ENCODE measurements at regions not wholly inside any gene's neighbourhood (a gene's known extent, or its start where the extent isn't known, plus 50 kb on each side); places are given as distances from the start of the nearest gene placed in this dataset.
"Not testable (repeated sequence)": the region's sequence is repeated elsewhere in the genome, so short reads cannot be mapped to it uniquely, and the experiment has no call there.

- no peak for DNase-seq (ENCODE audit: low read depth)
These were observed 259.7 kb downstream of the AHR start for GRCh38 chr7:17558135-17558534.

- DNase-seq (ENCODE audit: low read depth) = no peak
These were observed 260.3 kb downstream of the AHR start for GRCh38 chr7:17558558-17559332.

GRCh38 chr7:17559388-17559787 is 260.9 kb downstream of the AHR start:
- DNase-seq (ENCODE audit: low read depth) = no peak

- DNase-seq (ENCODE audit: low read depth) = no peak
These were observed 262.1 kb downstream of the AHR start for GRCh38 chr7:17560516-17560915.

GRCh38 chr7:17560966-17561365 is 262.5 kb downstream of the AHR start:
- DNase-seq (ENCODE audit: low read depth) = no peak

- no peak for DNase-seq (ENCODE audit: low read depth)
These were observed 266.3 kb downstream of the AHR start for GRCh38 chr7:17564678-17565212.

GRCh38 chr7:17580141-17580540 is 281.7 kb downstream of the AHR start:
- peak; percentile 20 for DNase-seq (ENCODE audit: low read depth)

GRCh38 chr7:17580856-17581255 is 282.4 kb downstream of the AHR start:
- peak; percentile 23 for DNase-seq (ENCODE audit: low read depth)

- no peak for DNase-seq (ENCODE audit: low read depth)
These were observed 282.8 kb downstream of the AHR start for GRCh38 chr7:17581301-17581700.

- not testable (repeated sequence) for DNase-seq (ENCODE audit: low read depth)
These were observed 284.2 kb downstream of the AHR start for GRCh38 chr7:17582696-17583095.

- no peak for DNase-seq (ENCODE audit: low read depth)
These were observed 285.3 kb downstream of the AHR start for GRCh38 chr7:17583786-17584185.

- no peak for DNase-seq (ENCODE audit: low read depth)
These were observed 286.4 kb downstream of the AHR start for GRCh38 chr7:17584822-17585221.

- no peak for DNase-seq (ENCODE audit: low read depth)
These were observed 288.3 kb downstream of the AHR start for GRCh38 chr7:17586711-17587110.

GRCh38 chr7:17588730-17589129 is 290.3 kb downstream of the AHR start:
- no peak for DNase-seq (ENCODE audit: low read depth)

GRCh38 chr7:17589671-17590070 is 291.2 kb downstream of the AHR start:
- DNase-seq (ENCODE audit: low read depth) = no peak

GRCh38 chr7:17590221-17590620 is 291.8 kb downstream of the AHR start:
- DNase-seq (ENCODE audit: low read depth) = no peak

- DNase-seq (ENCODE audit: low read depth) = peak; percentile 39
These were observed 295.5 kb downstream of the AHR start for GRCh38 chr7:17593819-17594419.

- DNase-seq (ENCODE audit: low read depth) = no peak
These were observed 297.1 kb downstream of the AHR start for GRCh38 chr7:17595546-17595945.

- DNase-seq (ENCODE audit: low read depth) = no peak
These were observed 299.9 kb downstream of the AHR start for GRCh38 chr7:17598305-17598704.

- no peak for DNase-seq (ENCODE audit: low read depth)
These were observed 300.4 kb downstream of the AHR start for GRCh38 chr7:17598846-17599245.

- peak; percentile 18 for DNase-seq (ENCODE audit: low read depth)
These were observed 301.4 kb downstream of the AHR start for GRCh38 chr7:17599733-17600339.

- DNase-seq (ENCODE audit: low read depth) = peak; percentile 96
These were observed 301.9 kb downstream of the AHR start for GRCh38 chr7:17600340-17600752.

- no peak for DNase-seq (ENCODE audit: low read depth)
These were observed 303.5 kb downstream of the AHR start for GRCh38 chr7:17601921-17602320.
